ENCODE measurements at regions not wholly inside any gene's neighbourhood (a gene's known extent, or its start where the extent isn't known, plus 50 kb on each side); places are given as distances from the start of the nearest gene placed in this dataset.

- no peak for TF ChIP-seq CTCF (IDR thresholded peaks at IDR 0.05)
- no peak for TF ChIP-seq POLR2A (IDR thresholded peaks at IDR 0.05)
- TF ChIP-seq POLR2AphosphoS5 (IDR thresholded peaks at IDR 0.05), result no peak
Observed at GRCh38 chr12:30023186-30023585, 239.4 kb upstream of the TMTC1 start.

Measured in breast epithelium (tissue), 3 donors.